NCI-H146 treated with DMSO at 0.1 percent for 48 hours (cell line): ENCODE measurements at regions not wholly inside any gene's neighbourhood (a gene's known extent, or its start where the extent isn't known, plus 50 kb on each side); places are given as distances from the start of the nearest gene placed in this dataset.
A peak's percentile ranks its signal among the peaks of the same experiment; 100 is the strongest.

Experiments
- DNase-seq: peaks from one replicate; lab custom pipeline; 2025; ENCODE audit not compliant: unreplicated experiment; lab: John Stamatoyannopoulos, UW

GRCh38 chrX:120819126-120819525 lies 56.5 kb downstream of the CT47B1 start:
- no peak for DNase-seq

- no peak for DNase-seq
Measured at GRCh38 chrX:120813982-120814381, 61.7 kb downstream of the CT47B1 start.

GRCh38 chrX:120801426-120801825 lies 74.2 kb downstream of the CT47B1 start:
- DNase-seq, result no peak

- no peak for DNase-seq
Measured at GRCh38 chrX:120797188-120797851, 78.3 kb downstream of the CT47B1 start.

- DNase-seq, result no peak
Measured at GRCh38 chrX:120795301-120795700, 80.4 kb downstream of the CT47B1 start.

GRCh38 chrX:120794525-120794975 lies 81.1 kb downstream of the CT47B1 start:
- DNase-seq, result no peak

- DNase-seq, result no peak
Measured at GRCh38 chrX:120793098-120793497, 82.6 kb downstream of the CT47B1 start.

- no peak for DNase-seq
Measured at GRCh38 chrX:120791013-120791643, 84.5 kb downstream of the CT47B1 start.

- DNase-seq, result no peak
Measured at GRCh38 chrX:120790552-120790951, 85.1 kb downstream of the CT47B1 start.

GRCh38 chrX:120790118-120790517 lies 85.5 kb downstream of the CT47B1 start:
- DNase-seq, result peak; percentile 9

- no peak for DNase-seq
Measured at GRCh38 chrX:120781403-120781802, 94.3 kb downstream of the CT47B1 start.

- DNase-seq, result no peak
Measured at GRCh38 chrX:120775959-120776358, 99.7 kb downstream of the CT47B1 start.

- DNase-seq, result no peak
Measured at GRCh38 chrX:120774606-120775005, 101.1 kb downstream of the CT47B1 start.

- DNase-seq, result no peak
Measured at GRCh38 chrX:120773801-120774200, 101.9 kb downstream of the CT47B1 start.

- DNase-seq, result peak; percentile 43
Measured at GRCh38 chrX:120769576-120770341, 105.9 kb downstream of the CT47B1 start.

GRCh38 chrX:120768681-120769080 lies 107.0 kb downstream of the CT47B1 start:
- DNase-seq, result no peak

GRCh38 chrX:120768254-120768653 lies 107.4 kb downstream of the CT47B1 start:
- no peak for DNase-seq

- DNase-seq, result no peak
Measured at GRCh38 chrX:120763269-120763668, 112.4 kb downstream of the CT47B1 start.

- no peak for DNase-seq
Measured at GRCh38 chrX:120761810-120762209, 113.9 kb downstream of the CT47B1 start.

GRCh38 chrX:120759685-120760084 lies 116.0 kb downstream of the CT47B1 start:
- no peak for DNase-seq

GRCh38 chrX:120755066-120755846 lies 120.4 kb downstream of the CT47B1 start:
- peak; percentile 43 for DNase-seq
